MG63 (cell line): ENCODE measurements at regions not wholly inside any gene's neighbourhood (a gene's known extent, or its start where the extent isn't known, plus 50 kb on each side); places are given as distances from the start of the nearest gene placed in this dataset.

Experiments
- DNase-seq: peaks from one replicate; pipeline ENCODE4 v3.0.0-alpha.2; 2020
- H3K27me3 ChIP-seq: fragments of 250-450 bp; sonication (Bioruptor Pico); 2 replicates; pipeline ENCODE4 v1.5.1; 2020; ENCODE audit warnings: mild to moderate bottlenecking, moderate library complexity
- H3K36me3 ChIP-seq: fragments of 250-450 bp; sonication (Bioruptor Pico); 2 replicates; pipeline ENCODE4 v1.5.1; 2020; ENCODE audit warnings: mild to moderate bottlenecking, moderate library complexity
- H3K4me3 ChIP-seq: fragments of 250-450 bp; sonication (Bioruptor Pico); 2 replicates; pipeline ENCODE4 v1.5.1; 2020; ENCODE audit warnings: mild to moderate bottlenecking, moderate library complexity
- H3K9me3 ChIP-seq: fragments of 250-450 bp; sonication (Bioruptor Pico); 2 replicates; pipeline ENCODE4 v1.5.1; 2020; ENCODE audit warnings: mild to moderate bottlenecking, moderate library complexity

GRCh38 chr13:44283600-44283999 lies 90.0 kb upstream of the SERP2 start:
- H3K36me3 ChIP-seq, result no peaks in the 10 kb centered on the region
- DNase-seq, result no peak
- no peak overlapping the region for H3K4me3 ChIP-seq
- H3K27me3 ChIP-seq, result no peaks in the 10 kb centered on the region
- no peaks in the 10 kb centered on the region for H3K9me3 ChIP-seq

- Histone ChIP-seq H3K27me3 (no peaks in the 10 kb centered on the region), H3K4me3 (no peak overlapping the region), H3K36me3 (no peaks in the 10 kb centered on the region), H3K9me3 (no peaks in the 10 kb centered on the region)
- no peak for DNase-seq
Measured at GRCh38 chr13:44287958-44288357, 85.7 kb upstream of the SERP2 start.

GRCh38 chr13:44292545-44292944 lies 81.1 kb upstream of the SERP2 start:
- H3K27me3 ChIP-seq, result no peaks in the 10 kb centered on the region
- no peaks in the 10 kb centered on the region for H3K9me3 ChIP-seq
- no peak overlapping the region for H3K4me3 ChIP-seq
- DNase-seq, result no peak
- H3K36me3 ChIP-seq, result no peaks in the 10 kb centered on the region

- no peak overlapping the region for H3K4me3 ChIP-seq
- H3K27me3 ChIP-seq, result no peaks in the 10 kb centered on the region
- no peaks in the 10 kb centered on the region for H3K9me3 ChIP-seq
- DNase-seq, result no peak
- H3K36me3 ChIP-seq, result no peaks in the 10 kb centered on the region
Measured at GRCh38 chr13:44293374-44293773, 80.2 kb upstream of the SERP2 start.

GRCh38 chr13:44293908-44294735 lies 79.5 kb upstream of the SERP2 start:
- no peaks in the 10 kb centered on the region for H3K9me3 ChIP-seq
- no peaks in the 10 kb centered on the region for H3K36me3 ChIP-seq
- DNase-seq, result no peak
- H3K27me3 ChIP-seq, result no peaks in the 10 kb centered on the region
- H3K4me3 ChIP-seq, result no peak overlapping the region

- Histone ChIP-seq H3K4me3 (no peak overlapping the region), H3K9me3 (no peaks in the 10 kb centered on the region), H3K36me3 (no peaks in the 10 kb centered on the region), H3K27me3 (no peaks in the 10 kb centered on the region)
- DNase-seq, result no peak
Measured at GRCh38 chr13:44294876-44295275, 78.7 kb upstream of the SERP2 start.

- no peaks in the 10 kb centered on the region for H3K36me3 ChIP-seq
- H3K9me3 ChIP-seq, result no peaks in the 10 kb centered on the region
- H3K27me3 ChIP-seq, result no peaks in the 10 kb centered on the region
- no peak overlapping the region for H3K4me3 ChIP-seq
- peak; percentile 70 for DNase-seq
Measured at GRCh38 chr13:44296856-44297255, 76.8 kb upstream of the SERP2 start.

- Histone ChIP-seq H3K9me3 (no peaks in the 10 kb centered on the region), H3K27me3 (no peaks in the 10 kb centered on the region), H3K36me3 (no peaks in the 10 kb centered on the region), H3K4me3 (no peak overlapping the region)
- DNase-seq, result peak; percentile 41
Measured at GRCh38 chr13:44298314-44298713, 75.3 kb upstream of the SERP2 start.

- no peak for DNase-seq
- Histone ChIP-seq H3K4me3 (no peak overlapping the region), H3K27me3 (no peaks in the 10 kb centered on the region), H3K36me3 (no peaks in the 10 kb centered on the region), H3K9me3 (no peaks in the 10 kb centered on the region)
Measured at GRCh38 chr13:44299152-44299943, 74.3 kb upstream of the SERP2 start.

GRCh38 chr13:44300895-44301638 lies 72.6 kb upstream of the SERP2 start:
- no peaks in the 10 kb centered on the region for H3K27me3 ChIP-seq
- no peaks in the 10 kb centered on the region for H3K9me3 ChIP-seq
- H3K36me3 ChIP-seq, result no peaks in the 10 kb centered on the region
- DNase-seq, result peak; percentile 78
- no peak overlapping the region for H3K4me3 ChIP-seq

GRCh38 chr13:44301639-44302015 lies 72.0 kb upstream of the SERP2 start:
- no peak for DNase-seq
- no peaks in the 10 kb centered on the region for H3K9me3 ChIP-seq
- H3K4me3 ChIP-seq, result no peak overlapping the region
- no peaks in the 10 kb centered on the region for H3K36me3 ChIP-seq
- no peaks in the 10 kb centered on the region for H3K27me3 ChIP-seq

- Histone ChIP-seq H3K9me3 (no peaks in the 10 kb centered on the region), H3K27me3 (no peaks in the 10 kb centered on the region), H3K36me3 (no peaks in the 10 kb centered on the region), H3K4me3 (no peak overlapping the region)
- DNase-seq, result no peak
Measured at GRCh38 chr13:44302233-44302632, 71.4 kb upstream of the SERP2 start.

- Histone ChIP-seq H3K36me3 (no peaks in the 10 kb centered on the region), H3K4me3 (no peak overlapping the region), H3K9me3 (no peaks in the 10 kb centered on the region), H3K27me3 (no peaks in the 10 kb centered on the region)
- DNase-seq, result no peak
Measured at GRCh38 chr13:44302940-44303575, 70.6 kb upstream of the SERP2 start.

GRCh38 chr13:44303681-44304432 lies 69.8 kb upstream of the SERP2 start:
- no peaks in the 10 kb centered on the region for H3K9me3 ChIP-seq
- no peaks in the 10 kb centered on the region for H3K36me3 ChIP-seq
- peak; percentile 85 for DNase-seq
- H3K27me3 ChIP-seq, result no peaks in the 10 kb centered on the region
- no peak overlapping the region for H3K4me3 ChIP-seq

- no peak for DNase-seq
- Histone ChIP-seq H3K36me3 (no peaks in the 10 kb centered on the region), H3K27me3 (no peaks in the 10 kb centered on the region)
Measured at GRCh38 chr13:44304433-44304725, 69.2 kb upstream of the SERP2 start.

GRCh38 chr13:44305286-44305685 lies 68.3 kb upstream of the SERP2 start:
- H3K36me3 ChIP-seq, result no peaks in the 10 kb centered on the region
- DNase-seq, result no peak
- H3K27me3 ChIP-seq, result no peaks in the 10 kb centered on the region
- no peak overlapping the region for H3K4me3 ChIP-seq
- no peaks in the 10 kb centered on the region for H3K9me3 ChIP-seq

More at GRCh38 chr13:44304433-44304725, 69.2 kb upstream of the SERP2 start:
- Histone ChIP-seq H3K9me3 (no peaks in the 10 kb centered on the region), H3K4me3 (no peak overlapping the region)
